Erythroblast (primary cell): ENCODE measurements at regions not wholly inside any gene's neighbourhood (a gene's known extent, or its start where the extent isn't known, plus 50 kb on each side); places are given as distances from the start of the nearest gene placed in this dataset.

ENCODE experiments used
- GATA1 ChIP-seq: IDR thresholded peaks from 2 replicates; pipeline ENCODE4 v1.6.1; 2011; ENCODE audit warnings: low read depth, mild to moderate bottlenecking, control low read depth, low read length, moderate library complexity
- POLR2A ChIP-seq: IDR thresholded peaks from 2 replicates; pipeline ENCODE4 v1.6.1; 2011; ENCODE audit warnings: mild to moderate bottlenecking, low read length

GRCh38 chr12:93106910-93107309, 177.8 kb upstream of the EEA1 start:
- TF ChIP-seq POLR2A (no peak), GATA1 (no peak)
